HepG2 (cell line): ENCODE measurements at regions not wholly inside any gene's neighbourhood (a gene's known extent, or its start where the extent isn't known, plus 50 kb on each side); places are given as distances from the start of the nearest gene placed in this dataset.
A peak's percentile ranks its signal among the peaks of the same experiment; 100 is the strongest.

Experiments
- EP300 ChIP-seq, 3 experiments: sonication (generic) in 1 of 3; formaldehyde crosslinking in 1 of 3; IDR thresholded peaks; 2 replicates each; pipeline versions ENCODE4 v1.5.1 to v1.6.1; 2011 to 2020; ENCODE audit warnings: low read depth in 2 of 3, low read length in 2 of 3, borderline replicate concordance in 1 of 3, improper control_type of control experiment in 1 of 3, mild to moderate bottlenecking in 1 of 3, missing genetic modification reagents in 1 of 3, moderate library complexity in 1 of 3
- ESRRA ChIP-seq: sonication (generic); formaldehyde crosslinking; IDR thresholded peaks from 2 replicates; pipeline ENCODE4 v1.5.1; 2020; ENCODE audit warnings: mild to moderate bottlenecking, low read depth, missing genetic modification reagents
- ETV5 ChIP-seq: IDR thresholded peaks from 2 replicates; pipeline ENCODE4 v1.6.1; 2018; ENCODE audit warnings: missing biosample characterization, missing genetic modification reagents, inconsistent platforms, borderline replicate concordance
- FOSL1 ChIP-seq: sonication (generic); formaldehyde crosslinking; IDR thresholded peaks from 2 replicates; pipeline ENCODE4 v1.9.0; 2021; ENCODE audit warnings: missing genetic modification reagents, borderline replicate concordance
- FOXA1 ChIP-seq, 2 experiments: fragments of 450-650 bp in 1 of 2; sonication (generic) in 1 of 2; formaldehyde crosslinking in 1 of 2; IDR thresholded peaks; 2 replicates each; pipeline versions ENCODE4 v1.4.0 to v1.6.1; 2016 to 2020; ENCODE audit warnings: missing genetic modification reagents in 1 of 2
- GRHL1 ChIP-seq: sonication (generic); formaldehyde crosslinking; conservative IDR thresholded peaks from 2 replicates; pipeline ENCODE4 v1.8.0; 2022; ENCODE audit warnings: missing genetic modification reagents
- HHEX ChIP-seq: IDR thresholded peaks from 2 replicates; pipeline ENCODE4 v1.6.1; 2016; ENCODE audit warnings: control low read depth
- KAT7 ChIP-seq: IDR thresholded peaks from 2 replicates; pipeline ENCODE4 v1.6.1; 2018; ENCODE audit warnings: borderline replicate concordance, missing compliant biosample characterization
- KDM6A ChIP-seq: IDR thresholded peaks from 2 replicates; pipeline ENCODE4 v1.6.1; 2016; ENCODE audit warnings: low read depth
- KIAA2018 ChIP-seq: sonication (generic); formaldehyde crosslinking; IDR thresholded peaks from 2 replicates; pipeline ENCODE4 v1.5.0; 2020; ENCODE audit warnings: mild to moderate bottlenecking, missing genetic modification reagents, borderline replicate concordance
- KMT2A ChIP-seq: sonication (generic); formaldehyde crosslinking; IDR thresholded peaks from 2 replicates; pipeline ENCODE4 v1.4.0; 2020; ENCODE audit warnings: missing genetic modification reagents
- NAIF1 ChIP-seq: sonication (generic); formaldehyde crosslinking; IDR thresholded peaks from 2 replicates; pipeline ENCODE4 v1.5.0; 2020; ENCODE audit warnings: mild to moderate bottlenecking, missing genetic modification reagents, borderline replicate concordance
- PITX1 ChIP-seq: sonication (generic); formaldehyde crosslinking; IDR thresholded peaks from 2 replicates; pipeline ENCODE4 v1.5.1; 2020; ENCODE audit warnings: mild to moderate bottlenecking, missing genetic modification reagents
- RARA ChIP-seq: IDR thresholded peaks from 2 replicates; pipeline ENCODE4 v1.6.1; 2016; ENCODE audit warnings: missing genetic modification reagents, missing compliant biosample characterization
- ZEB1 ChIP-seq: IDR thresholded peaks from 2 replicates; pipeline ENCODE4 v1.6.1; 2012; ENCODE audit warnings: mild to moderate bottlenecking, low read depth, inconsistent platforms; ENCODE audit not compliant: insufficient replicate concordance
- ZNF337 ChIP-seq: sonication (generic); formaldehyde crosslinking; IDR thresholded peaks from 2 replicates; pipeline ENCODE4 v1.5.1; 2020; ENCODE audit warnings: missing genetic modification reagents, low read depth, mild to moderate bottlenecking, borderline replicate concordance
- ZNF441 ChIP-seq: sonication (generic); formaldehyde crosslinking; IDR thresholded peaks from 2 replicates; pipeline ENCODE4 v1.7.0; 2021; ENCODE audit warnings: missing genetic modification reagents, borderline replicate concordance
- ZNF781 ChIP-seq: sonication (generic); formaldehyde crosslinking; IDR thresholded peaks from 2 replicates; pipeline ENCODE4 v1.5.1; 2020; ENCODE audit warnings: borderline replicate concordance, mild to moderate bottlenecking, missing genetic modification reagents; ENCODE audit errors: not compliant biosample characterization
- TF ChIP-seq, protein P1 (sequence below): sonication (generic); formaldehyde crosslinking; IDR thresholded peaks from 2 replicates; pipeline ENCODE4 v1.5.0; 2020; ENCODE audit warnings: missing genetic modification reagents

DNA sequence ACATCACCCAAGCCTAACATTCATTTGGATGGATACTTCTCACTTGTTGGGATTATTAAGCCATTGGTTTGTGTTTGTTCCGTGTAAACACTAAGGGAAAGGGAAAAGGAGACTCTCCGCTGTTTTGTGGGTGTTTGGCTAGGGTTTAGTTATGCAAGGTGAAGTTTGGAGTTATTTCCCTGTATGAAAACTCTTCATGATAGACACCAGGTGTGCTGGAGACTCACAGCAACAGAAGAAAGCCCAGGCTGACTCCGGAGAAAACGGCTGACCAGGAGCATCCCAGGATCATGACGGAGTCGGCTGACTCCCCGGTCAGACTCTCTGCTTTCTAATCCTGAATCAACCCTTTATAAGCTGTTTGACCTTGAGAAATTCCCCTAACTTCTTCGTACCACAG, 94.1 kb upstream of the KLF6 start (continued):
- TF ChIP-seq EP300 (IDR thresholded peaks at IDR 0.05; ENCODE audit: low read depth in 2 of 2, low read length in 2 of 2) (peak in 1 of 2 experiments; percentile 46; a peak in 1 of 4 replicates), EP300 (CRISPR knock-in tag; IDR thresholded peaks at IDR 0.05; ENCODE audit: borderline replicate concordance) (no peak), ZEB1 (no peak), GRHL1 (CRISPR knock-in tag) (no peak), FOXA1 (IDR thresholded peaks at IDR 0.05) (peak; percentile 22; the same call in 1 of the 2 replicates), FOXA1 (CRISPR knock-in tag; IDR thresholded peaks at IDR 0.05) (peak; percentile 83), ETV5 (CRISPR knock-in tag) (peak; percentile 81), PITX1 (CRISPR knock-in tag) (peak; percentile 54), ESRRA (CRISPR knock-in tag) (0 out of 2 replicates have a peak, but pooled peaks have one; percentile 36), ZNF781 (CRISPR knock-in tag) (no peak), KAT7 (CRISPR knock-in tag) (no peak), FOSL1 (CRISPR knock-in tag) (no peak), NAIF1 (CRISPR knock-in tag) (no peak), KDM6A (CRISPR knock-in tag) (no peak), KIAA2018 (CRISPR knock-in tag) (no peak), ZNF441 (CRISPR knock-in tag) (no peak), KMT2A (CRISPR knock-in tag) (no peak), ZNF337 (CRISPR knock-in tag) (no peak), RARA (peak; percentile 67), HHEX (CRISPR knock-in tag) (peak; percentile 73)
- TF ChIP-seq, protein P1, sequence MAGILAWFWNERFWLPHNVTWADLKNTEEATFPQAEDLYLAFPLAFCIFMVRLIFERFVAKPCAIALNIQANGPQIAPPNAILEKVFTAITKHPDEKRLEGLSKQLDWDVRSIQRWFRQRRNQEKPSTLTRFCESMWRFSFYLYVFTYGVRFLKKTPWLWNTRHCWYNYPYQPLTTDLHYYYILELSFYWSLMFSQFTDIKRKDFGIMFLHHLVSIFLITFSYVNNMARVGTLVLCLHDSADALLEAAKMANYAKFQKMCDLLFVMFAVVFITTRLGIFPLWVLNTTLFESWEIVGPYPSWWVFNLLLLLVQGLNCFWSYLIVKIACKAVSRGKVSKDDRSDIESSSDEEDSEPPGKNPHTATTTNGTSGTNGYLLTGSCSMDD (CRISPR knock-in tag): no peak
